ENCODE measurements at regions not wholly inside any gene's neighbourhood (a gene's known extent, or its start where the extent isn't known, plus 50 kb on each side); places are given as distances from the start of the nearest gene placed in this dataset.

DNA sequence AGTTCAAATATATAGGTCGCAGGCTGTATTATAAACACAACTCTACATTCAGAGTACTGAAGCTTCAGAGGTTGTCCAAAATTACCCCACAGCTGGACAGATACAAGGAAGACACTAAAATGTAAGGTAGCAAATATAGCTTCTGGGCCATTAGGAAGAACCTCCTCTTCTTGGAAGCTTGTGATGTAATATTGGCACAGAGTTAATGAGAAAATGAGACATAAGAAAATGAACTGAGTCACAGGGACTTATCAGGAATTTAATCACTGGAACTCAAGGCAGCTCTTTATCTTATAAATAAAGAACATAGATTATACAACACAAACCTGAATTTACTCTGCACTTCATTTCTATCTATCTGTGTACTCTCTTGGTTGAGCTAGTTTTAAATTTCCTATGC lies 344.7 kb downstream of the PCDH10 start:
- Histone ChIP-seq H3K27me3 (ENCODE audit: control insufficient read depth, insufficient read depth, low read length) (no peaks in the 10 kb centered on the region), H3K36me3 (ENCODE audit: control insufficient read depth, insufficient read depth, low read length) (no peaks in the 10 kb centered on the region), H3K4me3 (ENCODE audit: low read depth, low read length) (no peak overlapping the region)
- TF ChIP-seq, protein P1, sequence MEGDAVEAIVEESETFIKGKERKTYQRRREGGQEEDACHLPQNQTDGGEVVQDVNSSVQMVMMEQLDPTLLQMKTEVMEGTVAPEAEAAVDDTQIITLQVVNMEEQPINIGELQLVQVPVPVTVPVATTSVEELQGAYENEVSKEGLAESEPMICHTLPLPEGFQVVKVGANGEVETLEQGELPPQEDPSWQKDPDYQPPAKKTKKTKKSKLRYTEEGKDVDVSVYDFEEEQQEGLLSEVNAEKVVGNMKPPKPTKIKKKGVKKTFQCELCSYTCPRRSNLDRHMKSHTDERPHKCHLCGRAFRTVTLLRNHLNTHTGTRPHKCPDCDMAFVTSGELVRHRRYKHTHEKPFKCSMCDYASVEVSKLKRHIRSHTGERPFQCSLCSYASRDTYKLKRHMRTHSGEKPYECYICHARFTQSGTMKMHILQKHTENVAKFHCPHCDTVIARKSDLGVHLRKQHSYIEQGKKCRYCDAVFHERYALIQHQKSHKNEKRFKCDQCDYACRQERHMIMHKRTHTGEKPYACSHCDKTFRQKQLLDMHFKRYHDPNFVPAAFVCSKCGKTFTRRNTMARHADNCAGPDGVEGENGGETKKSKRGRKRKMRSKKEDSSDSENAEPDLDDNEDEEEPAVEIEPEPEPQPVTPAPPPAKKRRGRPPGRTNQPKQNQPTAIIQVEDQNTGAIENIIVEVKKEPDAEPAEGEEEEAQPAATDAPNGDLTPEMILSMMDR (IDR thresholded peaks at IDR 0.05; ENCODE audit: insufficient read depth, low read depth, low read length), result no peak
- DNase-seq (ENCODE audit: low read depth), result peak; percentile 5
- ChIA-PET CTCF (no interaction called here), POLR2A (no interaction called here)

DNA sequence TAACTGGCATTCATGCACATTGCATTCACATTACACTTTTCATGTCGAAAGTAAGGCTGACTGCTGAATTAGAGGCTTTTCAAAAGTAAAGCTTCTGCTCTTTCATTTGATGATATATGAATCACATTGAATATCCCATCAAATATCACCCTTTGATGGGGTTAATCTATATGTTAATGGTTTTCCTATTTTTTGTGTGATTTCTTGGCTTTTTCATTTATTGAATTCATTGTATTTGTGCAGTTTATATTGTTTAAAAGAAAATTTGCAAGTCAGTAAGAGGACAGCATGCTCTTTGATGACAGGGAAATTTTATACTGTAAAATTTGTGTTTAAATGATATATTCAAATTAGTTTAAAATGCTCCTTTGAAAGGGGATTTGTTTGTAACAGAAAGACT lies 344.1 kb downstream of the PCDH10 start:
- Histone ChIP-seq H3K36me3 (ENCODE audit: control insufficient read depth, insufficient read depth, low read length) (no peaks in the 10 kb centered on the region), H3K4me3 (ENCODE audit: low read depth, low read length) (no peak overlapping the region), H3K27me3 (ENCODE audit: control insufficient read depth, insufficient read depth, low read length) (no peaks in the 10 kb centered on the region)
- TF ChIP-seq, protein P1 (IDR thresholded peaks at IDR 0.05; ENCODE audit: insufficient read depth, low read depth, low read length), result no peak
- no peak for DNase-seq (ENCODE audit: low read depth)
- CTCF ChIA-PET, result no interaction called here
- POLR2A ChIA-PET, result no interaction called here

DNA sequence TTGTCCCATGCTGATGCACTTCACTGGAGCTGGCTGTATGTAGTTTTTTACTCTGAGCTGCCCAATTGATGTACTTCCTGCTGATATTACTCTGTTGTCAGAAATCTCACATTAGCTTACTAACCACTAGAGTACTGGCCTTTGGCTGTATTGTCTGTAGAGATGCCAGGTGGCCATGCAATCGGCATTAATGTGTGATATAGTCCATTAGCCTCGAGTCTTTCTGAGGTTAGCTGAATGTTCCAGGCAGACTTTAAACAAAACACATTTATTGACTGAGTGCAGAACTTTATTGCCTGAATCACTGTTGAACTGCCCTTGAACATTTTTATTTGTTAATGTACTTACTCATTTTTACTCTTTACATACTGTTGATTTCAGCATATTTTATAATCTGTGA lies 335.2 kb downstream of the PCDH10 start:
- DNase-seq (ENCODE audit: low read depth), result no peak
- POLR2A ChIA-PET, result no interaction called here

DNA sequence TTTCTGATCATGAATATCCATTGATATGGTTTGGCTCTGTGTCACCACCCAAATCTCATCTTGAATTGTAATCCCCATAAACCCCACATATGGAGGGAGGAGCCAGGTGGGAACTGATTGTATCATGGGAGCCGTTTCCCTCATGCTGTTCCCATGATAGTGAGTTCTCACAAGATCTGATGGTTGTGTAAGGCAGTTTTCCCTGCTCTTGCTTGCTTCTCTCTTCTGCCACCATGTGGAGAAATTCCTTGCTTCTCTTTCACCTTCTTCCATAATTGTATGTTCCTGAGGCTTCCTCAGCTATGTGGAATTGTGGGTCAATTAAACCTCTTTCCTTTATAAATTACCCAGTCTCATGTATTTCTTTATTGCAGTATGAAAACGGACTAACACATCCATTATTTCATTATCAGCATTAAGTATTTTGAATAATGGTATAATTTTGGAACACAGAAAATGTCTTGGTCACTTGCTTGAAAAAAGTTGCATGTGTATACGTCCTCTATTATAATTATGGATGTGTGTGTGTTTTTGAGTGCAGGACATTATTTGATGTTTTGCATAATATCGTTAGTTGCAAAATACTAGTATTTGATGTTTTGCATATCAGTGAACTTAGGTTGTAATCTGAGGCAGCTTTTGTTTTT lies 334.6 kb downstream of the PCDH10 start:
- POLR2A ChIA-PET, result no interaction called here
- Histone ChIP-seq H3K4me3 (ENCODE audit: low read depth, low read length) (no peak overlapping the region), H3K36me3 (ENCODE audit: control insufficient read depth, insufficient read depth, low read length) (no peaks in the 10 kb centered on the region), H3K27me3 (ENCODE audit: control insufficient read depth, insufficient read depth, low read length) (no peaks in the 10 kb centered on the region)
- peak; percentile 2 for DNase-seq (ENCODE audit: low read depth)
- TF ChIP-seq, protein P1 (IDR thresholded peaks at IDR 0.05; ENCODE audit: insufficient read depth, low read depth, low read length), result peak; percentile 43
- CTCF ChIA-PET, result no interaction called here

More for the DNA sequence above, 335.2 kb downstream of the PCDH10 start:
- Histone ChIP-seq H3K36me3 (ENCODE audit: control insufficient read depth, insufficient read depth, low read length) (no peaks in the 10 kb centered on the region), H3K27me3 (ENCODE audit: control insufficient read depth, insufficient read depth, low read length) (no peaks in the 10 kb centered on the region), H3K4me3 (ENCODE audit: low read depth, low read length) (no peak overlapping the region)
- CTCF ChIA-PET, result no interaction called here
- TF ChIP-seq, protein P1 (IDR thresholded peaks at IDR 0.05; ENCODE audit: insufficient read depth, low read depth, low read length), result no peak

DNA sequence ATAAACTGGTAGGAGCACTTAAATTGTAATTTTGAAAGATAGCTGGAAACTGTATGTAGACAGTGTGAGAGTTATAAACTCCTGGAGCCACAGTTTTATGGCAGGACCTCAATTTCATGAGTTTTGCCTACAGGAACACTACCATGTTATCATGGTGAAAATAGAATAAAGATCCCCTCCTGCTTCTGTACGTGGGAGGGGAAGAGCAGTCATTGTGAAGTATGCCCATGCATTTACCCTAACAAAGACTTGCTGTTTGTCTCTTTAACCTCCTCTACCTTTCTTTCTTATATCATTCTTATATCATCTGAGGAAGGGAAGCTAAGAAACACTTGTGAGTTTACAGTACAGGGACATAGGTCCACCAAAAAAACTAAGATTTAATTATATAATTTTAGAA lies 327.0 kb downstream of the PCDH10 start:
- DNase-seq (ENCODE audit: low read depth), result no peak
- Histone ChIP-seq H3K27me3 (ENCODE audit: control insufficient read depth, insufficient read depth, low read length) (no peaks in the 10 kb centered on the region), H3K36me3 (ENCODE audit: control insufficient read depth, insufficient read depth, low read length) (no peaks in the 10 kb centered on the region), H3K4me3 (ENCODE audit: low read depth, low read length) (no peak overlapping the region)
- TF ChIP-seq, protein P1 (IDR thresholded peaks at IDR 0.05; ENCODE audit: insufficient read depth, low read depth, low read length), result no peak
- CTCF ChIA-PET, result no interaction called here
- POLR2A ChIA-PET, result no interaction called here
